ENCODE measurements at regions not wholly inside any gene's neighbourhood (a gene's known extent, or its start where the extent isn't known, plus 50 kb on each side); places are given as distances from the start of the nearest gene placed in this dataset.

DNA sequence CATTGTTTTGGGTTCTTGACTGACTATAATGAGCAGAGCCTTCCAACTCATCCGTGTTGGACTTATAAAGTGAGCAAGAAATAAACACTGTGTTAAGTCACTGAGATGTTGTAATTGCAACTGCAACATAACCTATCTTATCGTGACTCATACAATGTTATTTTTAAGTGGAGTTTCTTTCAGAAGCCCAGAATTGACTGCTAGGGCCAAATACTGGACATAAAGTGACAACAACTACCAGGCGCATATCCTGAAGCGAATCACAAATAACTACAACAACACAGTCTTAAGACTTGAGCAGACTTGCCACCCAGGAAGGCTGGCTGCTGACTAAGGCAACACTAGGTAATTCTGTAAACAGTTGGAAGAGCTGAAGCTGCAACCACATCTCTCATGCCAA, 326.6 kb downstream of the COL12A1 start:
- no peak for DNase-seq

DNA sequence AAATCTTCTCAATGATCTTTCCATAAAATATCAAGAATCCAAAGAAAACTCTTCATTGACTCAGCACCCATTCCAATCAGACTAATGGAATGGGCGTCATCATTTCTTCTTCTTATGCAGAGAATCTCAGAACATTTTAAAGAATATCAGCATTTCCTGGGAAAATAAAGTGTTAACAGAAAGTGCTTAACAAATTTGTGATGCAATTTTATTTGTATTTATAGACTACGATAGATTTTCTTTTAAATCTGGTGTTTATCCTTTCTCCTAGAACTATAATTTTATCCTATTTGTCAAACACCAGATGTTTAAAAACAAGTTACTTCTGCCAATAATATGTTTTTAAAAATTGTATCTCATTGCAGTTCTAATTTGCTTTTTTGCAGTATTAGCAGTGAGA, 330.7 kb downstream of the COL12A1 start:
- no peak for DNase-seq

DNA sequence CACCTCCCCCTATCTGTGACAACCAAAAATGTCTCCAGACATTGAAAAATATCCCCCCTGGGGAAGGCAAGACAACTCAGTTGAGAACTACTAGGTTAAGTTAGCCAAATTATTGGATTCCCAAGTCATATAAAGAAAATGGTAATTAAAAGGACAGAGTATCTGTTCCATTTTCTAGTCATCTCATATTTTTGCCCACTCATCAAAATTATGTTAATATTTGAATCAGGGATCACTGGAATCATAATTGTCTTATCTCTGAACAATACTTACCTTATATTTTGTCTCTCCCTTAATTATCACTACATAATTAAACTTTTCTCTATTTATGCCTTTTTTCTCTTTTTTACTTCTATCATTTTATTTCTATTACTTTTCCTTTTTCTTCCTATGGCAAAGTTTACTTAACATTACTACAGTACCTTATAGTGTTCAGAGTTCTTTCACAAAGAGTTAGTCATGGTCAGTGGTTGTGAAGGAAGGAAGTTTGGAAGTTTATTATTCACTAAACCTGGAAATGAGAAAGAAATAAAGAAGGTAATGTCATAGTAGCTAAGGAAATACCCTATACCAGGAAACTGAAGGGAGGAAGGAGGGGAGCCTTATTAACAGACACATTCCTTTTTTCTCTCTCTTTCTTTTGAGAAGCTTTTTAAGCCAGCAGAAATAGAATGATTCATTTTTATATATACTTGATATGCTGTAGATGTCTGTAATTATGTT, 332.9 kb downstream of the COL12A1 start:
- no peak for DNase-seq

DNA sequence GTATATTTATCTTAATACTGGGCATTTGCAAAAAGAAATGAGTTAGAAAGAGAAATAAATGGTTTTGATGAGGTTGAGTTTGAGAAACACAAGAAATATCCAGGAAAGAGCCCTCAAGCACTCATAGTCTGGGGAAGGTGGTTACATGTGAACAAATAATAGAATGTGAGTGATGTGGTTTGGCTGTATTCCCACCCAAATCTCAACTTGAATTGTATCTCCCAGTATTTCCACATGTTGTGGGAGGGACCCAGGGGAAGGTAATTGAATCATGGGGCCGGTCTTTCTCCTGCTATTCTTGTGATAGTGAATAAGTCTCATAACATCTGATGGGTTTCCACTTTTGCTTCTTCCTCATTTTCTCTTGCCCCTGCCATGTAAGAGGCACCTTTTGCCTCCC, 334.1 kb downstream of the COL12A1 start:
- no peak for DNase-seq

DNA sequence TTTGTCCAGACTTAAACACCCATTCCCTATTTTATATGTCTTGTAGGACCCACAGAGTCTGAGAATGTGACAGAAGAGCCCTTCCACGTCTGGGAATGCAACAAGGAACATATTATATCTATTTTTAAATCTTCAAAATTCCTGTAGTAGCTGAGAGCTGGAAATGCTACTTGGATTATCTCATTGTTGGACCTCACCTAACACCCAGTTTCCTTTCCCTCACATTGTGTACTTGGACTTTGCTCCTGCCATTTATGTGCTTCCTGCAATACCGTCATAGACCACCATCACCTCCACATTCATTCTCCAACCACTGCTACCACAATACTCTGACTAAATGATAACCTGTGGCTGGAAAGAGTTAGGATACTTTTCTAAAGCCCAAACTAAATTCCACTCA, 335.4 kb downstream of the COL12A1 start:
- DNase-seq, result no peak

DNA sequence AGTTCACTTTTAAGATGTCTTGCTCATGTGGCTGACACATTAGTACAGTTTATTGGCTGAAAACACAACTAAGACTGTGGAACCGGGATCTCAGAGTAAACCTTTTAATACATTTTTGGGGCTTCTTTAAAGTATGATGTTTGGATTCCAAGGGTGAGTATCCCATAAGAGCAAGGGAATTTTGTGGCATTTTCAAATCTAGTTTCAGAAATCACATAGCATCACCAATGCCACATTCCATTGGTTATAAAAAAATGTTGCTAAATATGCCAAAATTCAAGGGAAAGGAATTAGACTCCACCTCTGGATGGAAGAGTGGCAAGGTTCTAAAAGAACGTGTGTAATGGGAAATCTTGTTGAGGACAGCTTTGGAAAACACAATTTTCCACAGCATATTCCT, 338.6 kb downstream of the COL12A1 start:
- no peak for DNase-seq

DNA sequence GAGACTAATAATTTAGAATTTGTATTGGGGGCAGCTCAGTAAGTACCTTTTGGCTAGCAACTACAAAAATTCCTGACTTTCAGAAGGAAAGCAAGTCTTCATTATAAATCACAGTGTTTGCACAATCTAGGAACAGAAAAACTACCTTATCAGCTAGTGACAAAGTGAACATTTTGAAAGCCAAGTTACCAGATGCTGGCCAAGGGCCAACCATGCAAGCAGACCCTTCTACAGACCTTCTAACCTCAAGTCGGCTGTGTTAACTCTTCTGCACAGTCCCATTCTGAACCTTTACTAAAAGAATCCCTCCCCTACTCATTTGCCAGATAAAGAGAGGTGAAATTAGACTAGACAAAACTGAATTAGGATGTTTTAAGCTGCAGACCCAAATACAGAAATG, 341.9 kb downstream of the COL12A1 start:
- no peak for DNase-seq

DNA sequence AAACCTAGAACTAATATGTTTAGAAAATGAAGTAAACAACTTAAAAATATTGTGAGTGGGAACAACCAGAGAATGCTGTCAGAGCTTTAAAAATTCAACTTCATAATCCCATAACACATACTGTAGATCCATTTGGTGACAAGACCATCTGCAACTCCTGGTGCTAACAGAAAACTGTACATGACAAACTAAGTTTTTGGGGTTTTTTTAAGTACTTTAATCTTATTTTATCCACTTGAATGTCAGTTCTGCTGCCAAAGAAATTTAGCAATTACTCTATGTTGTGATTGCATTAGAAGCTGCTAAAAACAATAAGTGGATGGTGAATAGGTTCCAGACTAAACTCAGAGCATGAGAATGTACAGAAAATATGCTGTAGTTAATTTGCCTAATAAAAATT, 345.4 kb downstream of the COL12A1 start:
- no peak for DNase-seq

DNA sequence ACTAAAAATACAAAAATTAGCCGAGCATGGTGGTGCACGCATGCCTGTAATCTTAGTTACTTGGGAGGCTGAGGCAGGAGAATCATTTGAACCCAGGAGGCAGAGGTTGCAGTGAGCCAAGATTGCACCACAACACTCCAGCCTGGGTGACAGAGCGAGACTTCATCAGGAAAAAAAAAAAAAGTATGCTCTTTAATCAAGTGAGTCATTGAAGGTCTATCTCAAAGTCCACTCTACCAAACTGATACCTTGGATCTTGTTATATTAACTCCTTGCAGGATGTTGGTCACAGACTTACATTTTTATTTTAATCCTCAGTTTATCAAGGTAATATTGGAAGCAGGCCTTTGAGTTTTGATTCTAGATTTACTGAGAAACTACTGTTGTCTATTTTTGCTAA, 348.7 kb downstream of the COL12A1 start:
- no peak for DNase-seq

DNA sequence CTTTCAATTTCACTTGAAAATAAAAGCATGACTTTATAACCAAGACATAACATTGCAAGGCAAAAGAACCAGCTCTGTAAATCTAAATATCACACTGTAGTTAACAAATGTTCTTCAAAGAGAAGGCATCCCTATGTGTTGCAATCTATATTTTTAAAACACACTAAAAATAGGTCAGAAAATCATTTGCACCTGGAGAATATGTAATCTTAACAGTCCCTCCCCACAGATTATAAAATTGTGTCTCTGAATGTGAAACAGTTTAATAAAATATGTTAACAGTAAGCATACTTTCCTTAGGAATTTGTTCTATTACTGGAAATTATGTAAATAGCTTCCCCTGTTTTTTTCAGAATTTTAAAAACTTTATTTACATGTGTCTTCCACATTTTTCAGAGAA, 351.9 kb downstream of the COL12A1 start:
- DNase-seq, result no peak

DNA sequence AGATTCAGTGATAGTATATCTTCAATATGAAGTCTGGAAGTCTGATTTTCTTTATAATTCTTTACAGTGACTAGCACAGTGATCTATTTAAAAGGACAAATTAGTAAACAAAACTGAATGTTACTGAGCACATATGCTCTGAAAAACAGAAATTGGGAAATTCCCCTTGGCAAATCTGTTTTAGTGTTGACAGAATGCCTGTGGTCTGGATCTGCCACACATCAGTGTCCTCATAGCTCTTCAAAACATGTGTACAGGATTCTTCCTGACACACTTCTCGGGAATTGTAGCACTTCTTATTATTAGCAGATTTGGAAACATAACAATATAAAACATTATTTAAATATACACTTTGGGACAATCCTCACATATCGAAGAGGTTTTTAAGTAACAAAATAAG, 354.3 kb downstream of the COL12A1 start:
- DNase-seq, result no peak

DNA sequence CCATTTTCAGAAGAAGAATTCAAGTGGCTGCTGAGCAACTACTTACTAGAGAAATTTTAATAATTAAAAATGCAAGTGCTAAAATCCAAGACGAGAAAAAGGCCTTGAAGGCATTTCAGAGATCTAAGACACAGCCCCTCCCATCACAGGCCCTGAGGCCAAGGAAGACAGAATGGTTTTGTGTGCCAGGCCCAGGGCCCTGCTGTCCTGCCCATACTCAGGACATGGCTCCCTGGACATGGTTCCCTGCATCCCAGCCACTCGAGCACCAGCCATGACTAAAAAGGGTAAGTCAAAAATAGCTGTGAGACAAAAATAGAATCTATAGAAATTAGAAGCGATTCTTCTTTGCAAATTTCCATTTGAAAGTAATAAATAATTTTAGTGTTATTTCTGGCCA, 364.9 kb downstream of the COL12A1 start:
- DNase-seq, result no peak

DNA sequence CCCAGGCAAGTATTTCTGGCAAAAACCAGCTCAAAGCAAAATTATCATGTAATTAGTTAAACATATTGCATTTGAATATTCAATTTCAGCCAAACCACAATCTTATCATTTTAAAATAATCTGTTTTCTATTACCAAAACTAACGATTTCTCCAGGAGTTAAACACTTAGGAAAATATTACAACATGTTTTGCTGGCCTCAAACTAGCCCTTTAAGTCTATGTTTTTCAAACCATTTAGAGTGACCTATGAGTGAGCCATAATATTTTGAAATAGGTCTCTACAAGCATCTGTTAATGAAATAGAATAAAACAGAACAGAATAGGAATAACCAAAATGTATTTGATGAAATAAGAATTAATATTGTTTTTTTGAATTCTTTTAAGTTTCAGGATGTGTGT, 370.9 kb downstream of the COL12A1 start:
- no peak for DNase-seq

DNA sequence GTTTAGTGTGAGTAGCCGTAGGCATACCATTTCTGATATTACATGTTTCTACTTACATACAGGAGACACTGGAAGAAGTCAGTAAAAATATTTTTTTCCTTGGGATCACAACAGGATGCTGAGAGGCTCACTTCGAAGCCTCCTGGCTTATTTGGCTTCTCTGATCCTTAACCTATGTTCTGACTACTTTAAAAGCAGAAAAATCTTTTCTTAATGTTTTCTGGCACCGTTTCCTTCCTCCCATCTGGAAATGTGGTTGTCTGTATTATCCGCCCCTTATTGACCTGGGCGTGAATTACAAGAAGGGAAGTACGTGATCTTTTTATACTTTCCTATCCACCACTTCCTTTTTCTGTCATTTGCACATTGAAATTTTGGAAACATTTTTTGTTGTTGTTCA, 379.6 kb downstream of the COL12A1 start:
- DNase-seq, result no peak

DNA sequence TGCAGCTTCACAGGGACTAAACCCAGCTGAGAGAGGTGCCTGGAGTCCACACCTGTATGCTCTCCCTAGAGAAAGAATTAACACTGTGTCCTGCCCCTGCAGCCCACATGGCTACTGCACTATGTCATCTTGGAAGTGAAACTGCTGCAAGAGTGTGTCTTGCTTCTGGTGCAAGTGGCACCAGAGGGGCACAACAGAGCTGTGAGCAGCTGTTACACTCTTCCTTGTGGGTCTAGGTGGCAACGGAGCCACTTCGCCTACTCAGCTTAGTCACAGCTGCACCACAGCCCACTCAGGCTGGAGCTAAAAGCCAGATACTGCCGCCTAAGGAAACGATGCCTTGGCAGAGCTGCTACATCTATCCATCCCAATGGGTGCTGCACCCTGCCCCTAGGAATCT, 391.4 kb downstream of the COL12A1 start:
- DNase-seq, result no peak

DNA sequence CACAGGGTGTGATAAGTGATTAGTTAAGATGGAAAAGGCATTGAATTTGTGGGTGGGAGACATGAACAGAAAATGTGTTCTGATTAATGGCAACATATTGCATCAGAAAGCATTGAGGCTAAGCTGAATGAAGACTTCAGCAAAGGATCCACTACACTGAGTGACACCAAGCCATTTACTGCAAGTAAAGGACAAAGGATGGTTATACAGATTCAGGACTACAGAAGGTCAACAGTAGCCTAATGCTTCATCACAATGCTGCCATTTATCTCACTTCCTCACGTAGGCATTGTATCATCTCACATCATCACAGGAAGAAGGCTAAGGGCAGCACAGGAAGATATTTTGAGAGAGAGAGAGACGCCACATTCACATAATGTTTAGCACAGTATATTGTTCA, 398.2 kb downstream of the COL12A1 start:
- DNase-seq, result no peak

DNA sequence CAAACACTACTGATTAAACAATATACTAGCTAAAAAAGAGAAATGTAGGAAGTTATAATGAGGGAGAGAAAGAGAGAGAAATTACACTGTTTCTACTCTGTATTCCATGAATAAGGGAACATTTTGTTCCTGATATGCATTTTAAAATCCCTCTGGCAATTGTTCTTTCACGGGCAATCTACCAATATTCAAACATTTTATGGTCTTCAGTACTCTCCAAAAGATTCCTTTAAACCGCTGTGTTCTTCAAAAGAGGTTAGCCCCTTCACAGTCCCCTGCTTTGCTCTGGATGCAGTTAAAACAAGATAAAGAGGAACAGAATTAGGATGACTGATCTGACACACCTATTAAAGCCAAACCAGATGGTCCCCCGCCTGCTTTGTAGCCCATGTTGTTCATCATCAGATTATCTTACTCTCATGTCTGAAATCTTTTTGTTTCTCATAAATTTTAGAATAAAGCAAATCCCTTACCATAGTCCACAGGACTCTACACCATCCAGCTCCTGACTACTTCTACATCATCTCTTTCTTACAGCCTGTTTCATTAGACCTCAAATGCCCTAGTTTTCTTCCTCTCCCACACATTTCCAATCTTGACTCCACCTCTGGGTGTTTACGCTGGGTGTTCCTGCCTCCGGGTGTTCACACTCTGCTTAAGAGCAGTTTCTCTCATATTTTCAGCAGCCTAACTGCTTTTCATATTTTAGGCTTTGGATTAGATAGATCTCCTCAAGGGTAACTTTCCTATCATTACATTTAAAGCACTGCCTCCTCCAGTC, 399.7 kb downstream of the COL12A1 start:
- no peak for DNase-seq

DNA sequence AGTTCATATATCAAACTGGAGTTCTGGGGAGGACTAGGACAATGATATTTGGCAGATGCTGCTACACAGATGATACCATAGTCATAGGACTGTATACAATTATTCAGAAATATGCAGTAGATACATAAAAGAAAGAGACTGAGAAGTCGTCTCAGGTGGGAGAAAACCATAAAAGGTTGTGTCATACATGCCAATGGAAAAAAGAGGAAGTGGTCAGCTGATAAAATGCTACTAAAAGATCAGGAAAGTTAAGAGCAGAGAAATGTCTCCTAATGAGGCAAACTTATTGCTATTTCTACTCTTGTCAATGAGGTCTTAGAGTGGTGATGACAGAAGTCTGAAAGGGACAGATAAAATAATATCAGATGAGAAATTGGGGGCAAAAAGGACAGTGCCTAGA, 407.6 kb downstream of the COL12A1 start:
- DNase-seq, result no peak

DNA sequence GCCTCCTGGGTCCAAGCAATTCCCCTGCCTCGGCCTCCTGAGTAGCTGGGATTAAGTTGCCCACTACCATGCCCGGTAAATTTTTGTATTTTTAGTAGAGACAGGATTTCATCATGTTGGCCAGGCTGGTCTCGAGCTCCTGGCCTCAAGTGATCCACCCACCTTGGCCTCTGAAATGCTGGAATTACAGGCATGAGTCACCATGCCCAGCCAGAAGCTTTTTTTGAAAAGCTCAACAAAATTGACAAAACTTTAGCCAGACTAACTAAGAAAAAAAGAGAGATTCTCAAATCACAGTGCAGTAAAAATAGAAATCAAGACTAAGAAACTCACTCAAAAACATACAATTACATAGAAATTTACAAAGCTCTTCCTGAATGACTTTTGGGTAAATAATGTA, 420.6 kb downstream of the COL12A1 start:
- no peak for DNase-seq

DNA sequence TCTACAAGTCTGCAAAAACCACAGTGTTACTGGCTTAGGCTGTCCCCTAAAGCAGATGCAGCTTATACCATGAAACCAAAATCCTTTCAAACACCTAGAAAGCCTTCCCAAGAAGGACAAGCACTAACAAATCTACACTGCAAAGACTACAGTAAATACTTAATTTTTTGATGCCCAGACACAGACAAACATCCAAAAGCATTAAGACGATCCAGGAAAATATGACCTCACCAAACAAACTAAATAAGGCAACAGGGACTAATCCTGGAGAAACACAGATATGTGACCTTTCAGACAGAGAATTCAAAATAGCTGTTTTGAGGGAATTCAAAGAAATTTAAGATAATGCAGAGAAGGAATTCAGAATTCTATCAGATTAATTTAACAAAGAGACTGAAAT, 423.5 kb downstream of the COL12A1 start:
- no peak for DNase-seq

DNA sequence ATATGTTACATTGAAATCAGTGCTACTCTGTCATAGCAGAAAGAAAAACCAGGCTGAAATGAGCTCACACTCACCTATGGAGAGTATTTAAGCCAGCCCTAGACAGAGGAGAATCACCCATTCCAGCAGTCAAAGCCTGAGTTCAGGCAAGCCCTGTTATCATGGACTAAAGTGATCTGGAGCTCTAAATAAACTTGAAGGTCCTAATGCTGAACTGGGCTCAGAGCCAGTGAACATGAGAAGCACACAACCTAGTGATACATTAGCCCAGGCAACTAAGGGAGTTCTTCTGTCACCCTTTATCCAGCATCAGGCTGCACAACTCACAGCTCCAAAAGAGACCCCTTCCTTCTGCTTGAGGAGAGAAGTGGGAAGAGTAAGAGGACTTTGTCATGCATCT, 425.0 kb downstream of the COL12A1 start:
- DNase-seq, result no peak

DNA sequence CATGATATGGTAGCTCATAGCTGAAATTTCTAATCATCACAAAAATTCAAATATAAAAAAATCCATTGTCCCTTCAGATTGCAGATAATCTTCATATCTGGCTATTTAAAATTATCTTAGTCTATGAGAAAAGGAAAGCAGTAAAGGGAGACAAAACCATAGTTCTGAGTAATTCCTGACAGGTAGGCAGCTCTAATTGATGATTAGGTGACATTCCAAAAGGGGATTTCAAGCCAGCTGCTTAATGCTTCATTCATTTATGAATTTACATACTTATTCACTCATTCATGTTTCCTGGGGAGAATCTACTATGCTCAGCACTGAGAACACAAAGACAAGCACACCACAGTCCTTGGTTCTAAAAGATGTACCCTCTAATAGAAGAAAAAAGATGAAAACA, 437.1 kb downstream of the COL12A1 start:
- DNase-seq, result no peak

DNA sequence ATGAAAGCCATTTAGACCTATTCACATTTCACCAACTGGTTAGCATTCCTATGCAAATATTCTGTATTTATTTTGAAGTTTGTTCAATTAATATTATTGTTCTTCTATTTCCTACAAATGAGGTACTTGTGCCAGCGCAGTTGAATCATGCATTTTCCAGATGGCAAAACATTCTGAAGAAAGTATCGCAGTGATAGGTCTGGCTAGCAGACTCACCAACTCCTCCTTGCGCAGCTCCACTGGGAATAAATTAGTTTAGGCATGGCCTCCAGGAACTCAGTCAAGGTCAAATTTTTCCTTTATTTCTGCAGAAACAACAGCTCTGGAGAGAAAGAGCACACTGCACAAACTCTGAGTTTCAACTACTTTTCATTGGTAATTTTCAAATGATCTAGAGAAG, 437.7 kb downstream of the COL12A1 start:
- DNase-seq, result no peak

DNA sequence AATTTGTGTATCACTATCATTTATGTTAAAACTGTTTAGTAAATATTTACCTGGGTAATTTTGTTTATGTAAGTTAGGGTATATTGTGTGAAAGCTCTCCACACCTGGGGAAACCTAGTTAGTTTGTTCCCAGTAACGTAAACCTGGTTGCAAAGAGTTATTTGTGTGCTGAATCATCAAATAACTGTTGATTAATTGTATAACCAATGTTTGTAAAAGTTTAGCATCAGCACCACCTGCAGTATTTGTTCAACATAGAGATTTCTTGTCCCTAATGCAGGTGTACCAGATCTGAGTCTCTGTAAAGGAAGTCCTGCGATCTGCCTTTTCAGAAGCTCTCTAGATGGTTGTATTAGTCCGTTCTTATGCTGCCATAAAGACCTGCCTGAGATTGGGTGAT, 440.4 kb downstream of the COL12A1 start:
- no peak for DNase-seq

DNA sequence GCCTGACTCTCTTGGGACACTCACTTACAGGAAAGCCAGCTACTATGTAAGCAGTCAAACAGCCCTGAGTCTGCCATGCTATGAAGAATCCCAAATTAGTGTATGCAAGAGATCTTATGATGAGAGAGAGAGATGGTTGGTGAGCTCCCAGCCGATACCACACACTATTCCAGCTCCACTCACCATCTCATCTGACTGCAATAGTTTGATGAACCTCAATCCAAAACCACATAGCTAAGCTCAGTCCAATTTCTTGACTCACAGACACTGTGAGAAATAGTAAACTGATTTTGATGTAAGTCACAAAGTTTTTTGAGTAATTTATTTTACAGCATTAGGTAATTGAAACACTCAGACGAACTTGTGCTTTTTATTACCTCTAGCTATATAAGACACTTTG, 441.4 kb downstream of the COL12A1 start:
- DNase-seq, result no peak

Data from inflammatory macrophage treated with lipopolysaccharide for 1 hour (primary cell).